GM06990 (cell line): ENCODE measurements at regions not wholly inside any gene's neighbourhood (a gene's known extent, or its start where the extent isn't known, plus 50 kb on each side); places are given as distances from the start of the nearest gene placed in this dataset.

Experiments
- DNase-seq: peaks from one replicate; pipeline ENCODE4 v3.0.0-alpha.2; 2011; ENCODE audit not compliant: insufficient read length; ENCODE audit errors: extremely low read depth
- H3K27me3 ChIP-seq: replicated peaks from 2 replicates; pipeline ENCODE4 v1.6.0; 2011; ENCODE audit warnings: low read length; ENCODE audit not compliant: control insufficient read depth, insufficient read depth
- H3K36me3 ChIP-seq: 2 replicates; pipeline ENCODE4 v1.5.1; 2011; ENCODE audit warnings: low read length; ENCODE audit not compliant: control insufficient read depth, insufficient read depth
- H3K4me3 ChIP-seq: replicated peaks from 2 replicates; pipeline ENCODE4 v1.5.1; 2011; ENCODE audit warnings: low read depth, mild to moderate bottlenecking, control low read depth, low read length
- TF ChIP-seq, protein P1 (sequence below): IDR thresholded peaks from 2 replicates; pipeline ENCODE4 v1.5.1; 2011; ENCODE audit warnings: low read length, control low read depth, mild to moderate bottlenecking, inconsistent platforms; ENCODE audit not compliant: insufficient read depth, poor library complexity, severe bottlenecking

DNA sequence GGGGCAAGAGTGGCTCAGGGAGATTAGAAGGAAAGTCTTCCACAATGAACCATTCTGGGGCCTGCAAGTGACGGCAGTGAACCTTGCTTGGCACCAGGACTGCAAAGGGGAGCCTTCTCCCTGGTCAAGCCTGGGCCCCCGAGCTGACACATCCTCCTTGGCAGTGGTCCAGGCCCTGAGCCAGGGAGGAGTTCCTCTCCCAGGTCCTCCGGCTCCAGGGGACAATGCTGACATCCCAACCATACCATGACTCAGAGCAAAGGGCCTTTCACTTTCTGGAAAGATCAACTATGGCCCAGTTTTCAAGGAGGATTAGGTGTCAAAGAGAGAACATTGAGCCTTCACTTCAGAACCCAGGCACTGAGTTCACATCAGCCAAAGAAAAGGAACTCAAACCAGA, 756.5 kb upstream of the TBX3 start:
- no peak for DNase-seq
- TF ChIP-seq, protein P1, sequence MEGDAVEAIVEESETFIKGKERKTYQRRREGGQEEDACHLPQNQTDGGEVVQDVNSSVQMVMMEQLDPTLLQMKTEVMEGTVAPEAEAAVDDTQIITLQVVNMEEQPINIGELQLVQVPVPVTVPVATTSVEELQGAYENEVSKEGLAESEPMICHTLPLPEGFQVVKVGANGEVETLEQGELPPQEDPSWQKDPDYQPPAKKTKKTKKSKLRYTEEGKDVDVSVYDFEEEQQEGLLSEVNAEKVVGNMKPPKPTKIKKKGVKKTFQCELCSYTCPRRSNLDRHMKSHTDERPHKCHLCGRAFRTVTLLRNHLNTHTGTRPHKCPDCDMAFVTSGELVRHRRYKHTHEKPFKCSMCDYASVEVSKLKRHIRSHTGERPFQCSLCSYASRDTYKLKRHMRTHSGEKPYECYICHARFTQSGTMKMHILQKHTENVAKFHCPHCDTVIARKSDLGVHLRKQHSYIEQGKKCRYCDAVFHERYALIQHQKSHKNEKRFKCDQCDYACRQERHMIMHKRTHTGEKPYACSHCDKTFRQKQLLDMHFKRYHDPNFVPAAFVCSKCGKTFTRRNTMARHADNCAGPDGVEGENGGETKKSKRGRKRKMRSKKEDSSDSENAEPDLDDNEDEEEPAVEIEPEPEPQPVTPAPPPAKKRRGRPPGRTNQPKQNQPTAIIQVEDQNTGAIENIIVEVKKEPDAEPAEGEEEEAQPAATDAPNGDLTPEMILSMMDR: no peak
- no peaks in the 10 kb centered on the region for H3K36me3 ChIP-seq

DNA sequence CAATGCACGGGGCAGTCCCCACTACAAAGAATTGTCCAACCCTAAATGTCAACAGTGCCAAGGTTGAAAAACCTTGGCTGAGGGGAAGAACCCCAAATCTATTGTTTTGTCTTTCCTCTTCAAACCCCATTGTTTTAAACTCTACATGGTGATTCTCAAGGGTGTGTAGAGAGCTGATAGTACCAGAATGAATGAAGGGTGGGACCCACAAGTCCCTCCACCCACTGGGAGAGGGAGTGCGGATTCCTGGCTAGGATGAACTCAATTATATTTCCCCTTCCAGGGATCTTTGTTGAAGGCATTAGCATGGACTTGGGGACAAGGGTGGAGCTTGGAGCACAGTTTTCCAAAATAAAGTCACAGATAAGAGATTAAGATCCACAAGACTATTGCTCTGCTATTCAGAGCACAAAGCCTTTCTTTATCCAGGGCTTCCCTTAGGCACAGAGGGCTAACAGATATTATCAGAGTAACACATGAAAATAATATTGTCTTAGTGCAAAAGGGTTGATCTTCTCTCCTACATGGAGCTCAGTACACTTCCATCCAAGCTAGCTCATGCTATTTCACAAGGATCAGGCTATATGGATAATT, 755.1 kb upstream of the TBX3 start:
- TF ChIP-seq, protein P1: no peak
- no peak overlapping the region for H3K4me3 ChIP-seq
- DNase-seq: no peak
- H3K27me3 ChIP-seq: no peaks in the 10 kb centered on the region; the same call in 1 of the 2 replicates
- H3K36me3 ChIP-seq: no peaks in the 10 kb centered on the region

More for the DNA sequence above, 756.5 kb upstream of the TBX3 start:
- H3K27me3 ChIP-seq: no peaks in the 10 kb centered on the region; the same call in 1 of the 2 replicates
- no peak overlapping the region for H3K4me3 ChIP-seq

DNA sequence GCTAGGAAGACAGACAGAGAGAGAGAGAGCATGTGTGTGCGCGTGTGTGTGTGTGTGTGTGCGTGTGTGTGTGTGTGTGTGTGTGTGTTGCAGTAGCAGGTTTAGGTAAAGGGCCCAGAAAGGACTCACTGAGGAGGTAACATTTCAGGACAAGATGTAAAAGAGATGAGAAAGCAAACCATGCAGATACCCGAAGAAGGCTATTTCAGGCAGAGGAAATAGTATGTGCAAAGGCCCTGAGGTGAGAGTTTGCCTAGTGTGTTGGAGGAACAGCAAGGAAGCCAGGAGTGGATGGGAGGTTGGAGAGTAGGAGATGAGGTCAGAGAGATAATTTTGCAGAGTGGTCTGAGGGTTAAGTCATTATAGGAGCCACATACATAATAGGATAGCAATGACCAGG, 754.3 kb upstream of the TBX3 start:
- Histone ChIP-seq H3K36me3 (no peaks in the 10 kb centered on the region), H3K27me3 (no peaks in the 10 kb centered on the region; the same call in 1 of the 2 replicates), H3K4me3 (no peak overlapping the region)
- TF ChIP-seq, protein P1: no peak
- DNase-seq: no peak

DNA sequence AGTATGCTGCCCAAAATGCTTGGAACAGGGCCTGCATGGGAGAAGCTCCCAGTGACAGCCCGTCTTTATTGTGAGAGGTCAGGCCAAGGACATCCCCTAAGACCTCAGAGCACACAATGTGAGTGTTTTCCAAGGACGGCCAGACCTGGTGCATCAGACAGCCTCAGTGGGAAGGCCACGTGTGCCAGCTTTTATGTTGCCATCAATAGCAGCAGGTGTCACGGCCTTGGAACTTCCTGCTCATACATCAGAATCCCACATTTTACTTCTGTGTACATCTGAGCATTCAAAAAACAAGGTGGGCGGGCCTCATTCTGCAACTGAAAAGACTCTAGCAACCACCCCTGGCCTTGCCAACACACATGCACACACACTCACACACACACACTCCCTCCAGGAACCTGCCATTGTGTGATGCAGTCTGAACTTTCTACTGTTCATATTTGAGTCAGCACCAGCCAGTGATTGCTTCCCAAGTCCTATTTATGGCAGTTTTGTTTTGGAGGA, 753.1 kb upstream of the TBX3 start:
- Histone ChIP-seq H3K27me3 (no peaks in the 10 kb centered on the region; the same call in 1 of the 2 replicates), H3K4me3 (no peak overlapping the region), H3K36me3 (no peaks in the 10 kb centered on the region)
- TF ChIP-seq, protein P1: no peak
- DNase-seq: no peak

DNA sequence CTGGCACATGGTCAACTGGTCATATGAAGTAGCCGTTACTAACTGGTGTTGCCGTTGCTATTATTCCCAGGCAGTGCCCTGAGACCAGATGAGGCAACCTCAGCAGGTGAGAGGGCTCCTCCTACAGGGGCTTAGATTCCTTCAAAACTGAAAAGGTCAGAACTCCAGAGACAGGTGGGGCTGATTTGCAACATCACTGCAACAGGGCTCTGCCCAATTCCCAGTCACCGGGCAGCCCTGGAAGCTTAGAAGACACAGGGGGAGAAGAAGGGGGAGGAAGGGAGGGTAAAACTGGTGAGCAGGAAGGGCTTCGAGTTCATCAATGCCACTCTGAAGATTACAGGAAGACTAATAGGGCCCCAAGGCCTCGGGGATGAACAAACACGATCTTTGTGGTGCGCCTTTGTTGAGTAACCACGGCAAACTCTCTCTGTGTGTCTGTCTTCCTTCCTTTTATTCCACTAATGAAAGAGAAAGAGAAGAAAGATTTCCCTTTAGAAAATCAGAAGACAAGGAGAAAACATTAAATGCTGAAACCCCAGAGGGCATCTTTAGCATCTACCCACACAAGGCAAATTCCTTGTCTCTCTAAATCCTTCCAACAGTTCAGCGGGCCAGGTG, 749.1 kb upstream of the TBX3 start:
- TF ChIP-seq, protein P1: no peak
- DNase-seq: no peak
- Histone ChIP-seq H3K36me3 (no peaks in the 10 kb centered on the region), H3K4me3 (no peak overlapping the region), H3K27me3 (no peaks in the 10 kb centered on the region)

DNA sequence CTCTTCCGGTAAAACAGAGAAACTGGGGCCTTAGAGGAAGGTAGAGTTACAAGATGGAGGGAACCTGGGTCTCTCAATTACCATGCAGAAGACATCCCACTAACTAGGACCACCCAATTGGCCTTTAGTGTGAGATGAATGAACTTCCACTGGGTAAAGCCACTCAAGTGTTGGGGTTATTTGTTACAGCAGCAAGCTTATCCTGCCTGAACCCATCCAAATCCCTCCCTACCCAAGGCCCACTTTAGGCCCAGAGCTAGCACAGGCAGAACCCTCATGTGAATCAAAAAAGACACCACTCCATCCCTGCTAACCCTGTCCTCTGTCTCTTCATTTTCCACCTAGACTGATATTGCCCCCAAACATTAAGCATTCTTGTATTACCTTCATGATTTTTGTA, 746.7 kb upstream of the TBX3 start:
- no peak for DNase-seq
- Histone ChIP-seq H3K36me3 (no peaks in the 10 kb centered on the region), H3K4me3 (no peak overlapping the region), H3K27me3 (no peaks in the 10 kb centered on the region; the same call in 1 of the 2 replicates)
- TF ChIP-seq, protein P1: no peak
